ENCODE measurements at regions not wholly inside any gene's neighbourhood (a gene's known extent, or its start where the extent isn't known, plus 50 kb on each side); places are given as distances from the start of the nearest gene placed in this dataset.
A peak's percentile ranks its signal among the peaks of the same experiment; 100 is the strongest.
"Not testable (repeated sequence)": the region's sequence is repeated elsewhere in the genome, so short reads cannot be mapped to it uniquely, and the experiment has no call there.

DNA sequence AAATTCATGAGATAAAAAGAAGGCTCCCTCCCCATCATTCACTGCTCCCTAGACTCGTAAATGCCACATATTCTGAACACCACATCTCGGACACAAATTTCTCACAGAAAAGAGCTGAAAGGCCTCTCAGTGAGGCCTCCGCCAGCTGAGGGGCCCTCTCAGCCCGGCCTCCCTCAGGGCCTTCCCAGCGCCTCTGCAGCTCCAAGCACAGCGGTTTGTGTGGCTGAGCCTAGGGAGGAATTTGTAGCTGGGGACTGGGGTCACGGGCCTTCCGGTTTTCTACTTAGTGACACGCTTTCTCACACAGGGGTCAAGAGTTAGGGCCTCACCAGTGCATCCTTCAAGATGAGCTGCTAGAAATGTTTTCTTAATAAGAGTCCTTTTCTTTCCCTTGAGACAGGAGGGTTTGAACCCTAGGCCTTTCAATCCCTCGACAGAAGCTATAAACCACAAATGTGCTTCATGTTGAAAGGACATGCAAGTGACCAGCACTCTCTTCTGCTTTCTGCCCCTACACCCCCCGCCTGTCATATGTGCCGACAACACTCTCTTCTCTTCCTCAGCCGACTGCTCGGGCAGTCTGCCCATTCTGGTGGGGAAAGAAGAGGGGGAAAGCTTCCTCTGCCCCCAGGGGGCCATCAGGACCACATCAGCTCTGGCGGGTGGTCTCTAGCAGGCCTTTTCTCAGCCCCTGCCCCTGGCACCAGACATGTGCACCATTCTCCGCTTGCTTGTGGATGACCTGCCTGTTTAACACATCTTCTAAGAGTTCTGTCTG lies 104.9 kb downstream of the CHIC2 start:
- DNase-seq (ENCODE audit: low read depth) = no peak

DNA sequence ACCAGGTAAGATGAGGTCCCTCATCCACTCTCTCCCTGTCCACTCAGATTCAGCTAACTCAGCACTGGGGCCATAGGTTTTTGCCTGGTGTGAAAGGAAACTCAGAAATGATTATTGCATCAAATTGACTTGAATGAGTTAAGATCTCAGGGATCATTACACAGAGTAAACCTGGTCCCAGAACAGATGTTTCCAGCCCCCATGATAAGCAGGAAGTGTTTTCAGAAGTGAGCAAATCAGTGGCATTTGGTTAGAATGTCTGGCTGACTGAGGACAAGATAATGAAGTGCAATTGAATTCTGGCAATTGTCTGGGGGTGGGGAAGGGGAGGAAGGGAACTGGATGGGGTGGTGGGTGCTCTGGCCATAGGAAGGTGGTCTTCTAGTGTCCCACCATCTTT lies 108.0 kb downstream of the CHIC2 start:
- DNase-seq (ENCODE audit: low read depth) = no peak

DNA sequence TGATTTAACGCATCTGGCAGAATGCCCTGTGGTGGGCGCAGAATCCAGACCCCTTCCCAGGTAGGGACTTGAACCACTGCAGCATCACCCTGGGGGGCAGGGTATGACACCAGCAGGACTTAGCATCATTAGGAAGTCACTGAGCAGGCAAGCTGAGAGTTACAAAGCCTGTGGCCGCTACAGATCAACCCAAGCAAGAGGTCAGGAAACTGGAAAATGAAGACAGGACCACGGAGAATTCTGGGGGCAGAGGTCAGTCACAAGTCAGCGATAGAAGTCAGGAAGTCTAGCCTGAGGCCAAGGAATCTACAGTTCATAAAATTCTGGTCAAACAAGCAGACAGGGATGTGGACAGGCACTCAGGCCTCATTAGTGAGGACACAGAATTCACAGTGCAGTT lies 108.4 kb downstream of the CHIC2 start:
- no peak for DNase-seq (ENCODE audit: low read depth)

DNA sequence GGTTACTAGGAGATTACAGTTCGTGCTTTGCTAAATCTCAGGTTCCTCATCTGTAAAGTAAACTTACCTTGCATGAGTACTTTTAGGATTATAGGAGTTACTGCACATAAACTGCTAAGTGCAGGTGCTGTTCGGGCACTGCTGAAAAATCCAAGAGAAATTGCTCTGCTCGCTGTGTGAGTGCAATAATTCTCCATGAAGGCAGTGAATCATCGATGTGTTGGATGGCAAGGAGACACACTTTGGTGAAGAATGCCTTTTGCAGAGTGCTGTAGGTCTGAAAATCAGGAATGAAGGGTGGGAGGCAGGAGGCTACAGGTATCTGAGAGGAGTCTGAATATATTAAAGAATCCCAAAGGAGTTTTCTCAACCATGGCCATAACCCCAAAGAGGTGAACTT lies 113.0 kb downstream of the CHIC2 start:
- DNase-seq (ENCODE audit: low read depth) = no peak

DNA sequence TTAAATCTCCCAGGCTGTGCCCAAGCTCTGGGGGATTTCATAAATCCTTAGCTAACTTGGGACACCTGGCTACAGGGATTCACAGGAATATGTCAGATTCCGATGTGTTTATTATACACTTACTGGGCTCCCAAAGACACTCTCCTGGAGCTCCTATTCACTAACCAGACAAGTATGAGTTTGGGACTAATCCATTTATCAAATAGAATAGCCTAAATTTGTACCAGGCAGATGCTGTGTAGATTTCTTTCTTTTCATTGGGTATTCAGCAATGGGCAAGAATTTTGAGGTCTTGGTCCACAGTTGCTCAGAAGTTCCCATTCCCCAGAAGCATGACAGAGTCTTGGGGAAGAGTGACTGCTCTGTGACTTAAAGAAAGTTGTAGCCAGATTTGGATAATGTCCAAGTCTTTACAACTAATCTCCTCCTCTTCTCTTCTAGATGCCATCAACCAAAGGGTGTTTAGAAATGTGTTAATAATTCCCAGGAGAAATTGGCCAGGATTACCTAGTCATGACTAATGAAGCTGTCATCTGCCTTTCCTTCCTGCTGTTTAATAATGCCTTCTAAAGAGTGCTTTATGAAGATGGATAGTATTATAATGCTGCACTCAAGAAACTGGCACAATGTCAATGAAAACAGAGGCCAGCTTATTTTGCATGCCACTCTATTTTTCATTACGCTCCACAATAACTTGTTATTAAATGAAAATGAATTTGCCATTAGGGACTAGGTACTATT lies 120.9 kb downstream of the CHIC2 start:
- no peak for DNase-seq (ENCODE audit: low read depth)

DNA sequence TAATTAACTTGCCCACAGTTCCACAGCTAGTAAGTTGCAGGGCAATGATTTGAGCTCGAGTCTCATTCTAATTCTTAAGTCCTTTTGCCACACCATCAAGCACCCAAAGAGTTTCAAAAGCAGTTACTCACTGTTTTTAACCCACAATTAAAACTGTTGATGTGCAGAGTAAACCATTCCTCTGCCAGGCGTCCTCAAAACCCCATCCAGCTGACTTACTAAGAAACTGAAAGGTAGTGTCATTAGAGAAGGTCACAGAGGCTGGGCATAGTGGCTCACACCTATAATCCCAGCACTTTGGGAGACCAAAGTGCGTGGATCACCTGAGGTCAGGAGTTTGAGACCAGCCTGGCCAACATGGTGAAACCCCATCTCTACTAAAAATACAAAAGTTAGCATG lies 121.7 kb downstream of the CHIC2 start:
- DNase-seq (ENCODE audit: low read depth) = no peak

DNA sequence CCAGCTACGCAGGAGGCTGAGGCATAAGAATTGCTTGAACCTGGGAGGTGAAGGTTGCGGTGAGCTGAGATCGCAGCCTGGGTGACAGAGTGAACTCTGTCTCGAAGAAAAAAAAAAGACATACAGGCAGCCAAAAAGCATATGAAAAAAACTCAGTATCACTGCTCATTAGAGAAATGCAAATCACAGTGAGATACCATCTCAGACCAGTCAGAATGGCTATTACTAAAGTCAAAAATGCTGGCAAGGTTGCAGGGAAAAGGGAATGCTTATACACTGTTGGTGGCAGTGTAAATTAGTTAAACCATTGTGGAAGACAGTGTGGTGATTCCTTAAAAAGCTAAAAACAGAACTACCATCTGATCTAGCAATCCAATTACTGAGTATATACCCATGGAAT lies 123.1 kb downstream of the CHIC2 start:
- DNase-seq (ENCODE audit: low read depth) = no peak

DNA sequence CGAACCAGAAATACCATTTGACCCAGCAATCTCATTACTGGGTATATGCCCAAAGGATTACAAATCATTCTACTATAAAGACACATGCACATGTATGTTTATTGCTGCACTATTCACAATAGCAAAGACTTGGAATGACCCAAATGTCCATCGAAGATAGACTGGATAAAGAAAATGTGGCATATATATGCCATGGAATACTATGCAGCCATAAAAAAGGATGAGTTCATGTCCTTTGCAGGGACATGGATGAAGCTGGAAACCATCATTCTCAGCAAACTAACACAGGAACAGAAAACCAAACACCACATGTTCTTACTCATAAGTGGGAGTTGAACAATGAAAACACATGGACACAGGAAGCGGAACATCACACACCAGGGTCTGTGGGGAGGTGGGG lies 124.5 kb downstream of the CHIC2 start:
- DNase-seq (ENCODE audit: low read depth) = not testable (repeated sequence)

DNA sequence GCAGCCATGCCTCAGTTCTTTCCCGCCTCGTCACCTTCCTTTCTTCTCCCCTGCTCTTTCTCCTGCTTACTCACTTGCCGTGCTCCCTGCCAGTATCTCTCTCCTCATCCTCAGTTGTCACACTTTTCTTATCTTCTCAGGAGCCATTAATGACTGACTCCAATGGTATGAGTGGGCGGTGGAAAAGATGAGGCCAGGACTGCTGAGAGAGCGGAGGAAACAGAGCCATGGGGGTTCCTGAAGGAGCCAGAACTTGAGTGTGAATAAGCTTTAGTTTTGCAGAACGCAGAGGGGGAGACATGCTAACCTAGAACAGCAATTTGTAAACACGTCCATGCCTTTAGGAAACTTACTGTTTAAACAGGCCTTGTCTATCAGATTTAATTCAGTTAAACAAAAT lies 126.5 kb downstream of the CHIC2 start:
- DNase-seq (ENCODE audit: low read depth) = no peak

DNA sequence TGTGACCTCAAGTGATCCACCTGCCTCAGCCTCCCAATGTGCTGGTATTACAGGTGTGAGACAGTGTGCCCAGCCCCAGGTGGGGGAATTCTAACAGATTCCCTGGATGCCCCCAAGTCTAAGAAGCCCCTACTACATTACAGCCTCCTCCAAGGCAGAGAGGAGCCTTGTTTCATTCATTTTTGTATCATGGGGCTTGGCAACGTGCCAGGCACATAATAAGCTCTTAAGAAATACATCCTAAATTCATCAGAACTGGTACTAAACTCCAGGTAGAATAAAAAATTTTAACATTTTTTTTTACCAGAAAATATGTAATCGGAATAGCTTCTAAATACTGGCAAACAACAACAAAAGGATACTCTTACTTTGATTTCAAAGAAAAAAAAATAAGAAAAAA lies 127.1 kb downstream of the CHIC2 start:
- DNase-seq (ENCODE audit: low read depth) = no peak

DNA sequence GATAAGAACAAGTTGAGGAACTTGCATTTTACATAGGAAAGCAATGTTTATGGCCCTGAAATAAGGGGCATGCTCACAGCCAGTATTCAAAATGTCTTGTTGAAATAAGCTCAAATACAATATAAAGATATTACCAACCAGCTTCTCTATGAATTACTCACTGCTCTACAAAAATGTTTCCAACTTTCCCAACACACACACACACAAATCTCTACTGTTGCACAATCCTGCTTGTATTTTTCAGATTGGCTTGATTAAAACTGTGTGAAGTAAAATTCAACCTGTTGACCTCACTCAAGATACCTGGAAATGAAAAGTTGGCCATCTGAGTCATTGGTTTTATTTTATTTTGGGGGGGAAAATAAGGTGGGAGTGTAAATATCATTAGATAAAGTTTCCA lies 128.6 kb downstream of the CHIC2 start:
- no peak for DNase-seq (ENCODE audit: low read depth)

DNA sequence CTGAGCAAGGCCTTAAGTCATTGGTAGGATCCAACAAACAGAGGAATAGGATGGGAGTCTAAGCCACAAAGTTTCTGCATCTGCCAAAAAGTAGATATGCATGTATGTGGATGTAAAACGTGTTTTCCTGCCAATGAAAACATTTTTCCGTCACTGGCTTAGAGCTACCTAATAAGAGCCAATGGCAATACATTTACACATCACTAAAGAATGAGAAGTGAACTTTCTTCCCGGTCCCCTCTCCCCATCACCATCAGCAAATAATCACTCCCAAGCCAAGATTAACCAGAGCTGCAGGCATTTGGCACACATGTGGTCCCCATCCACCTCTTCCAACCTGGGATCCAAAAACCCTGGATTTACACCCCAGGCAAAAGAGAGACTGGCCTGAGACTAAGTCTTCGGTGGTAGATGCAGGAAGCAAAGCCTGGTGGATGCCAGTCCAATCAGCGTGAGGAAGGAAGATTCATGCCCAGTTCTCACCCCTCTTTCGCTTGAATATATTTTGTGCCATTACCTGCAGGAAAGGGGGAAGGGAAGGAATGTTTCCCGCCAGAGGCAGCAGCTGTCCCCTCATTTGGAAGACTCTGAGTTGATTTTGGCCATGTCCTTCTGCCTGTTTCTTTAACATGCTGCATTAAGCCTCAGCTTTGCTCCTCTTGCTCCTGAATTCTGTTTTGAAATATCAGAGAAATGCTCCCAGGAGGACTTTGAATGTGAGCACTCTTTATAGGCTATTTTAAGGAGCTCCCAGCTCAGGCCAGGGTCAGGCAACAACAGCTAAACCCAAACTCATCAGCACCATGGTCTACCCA lies 131.4 kb downstream of the CHIC2 start:
- DNase-seq (ENCODE audit: low read depth) = no peak

DNA sequence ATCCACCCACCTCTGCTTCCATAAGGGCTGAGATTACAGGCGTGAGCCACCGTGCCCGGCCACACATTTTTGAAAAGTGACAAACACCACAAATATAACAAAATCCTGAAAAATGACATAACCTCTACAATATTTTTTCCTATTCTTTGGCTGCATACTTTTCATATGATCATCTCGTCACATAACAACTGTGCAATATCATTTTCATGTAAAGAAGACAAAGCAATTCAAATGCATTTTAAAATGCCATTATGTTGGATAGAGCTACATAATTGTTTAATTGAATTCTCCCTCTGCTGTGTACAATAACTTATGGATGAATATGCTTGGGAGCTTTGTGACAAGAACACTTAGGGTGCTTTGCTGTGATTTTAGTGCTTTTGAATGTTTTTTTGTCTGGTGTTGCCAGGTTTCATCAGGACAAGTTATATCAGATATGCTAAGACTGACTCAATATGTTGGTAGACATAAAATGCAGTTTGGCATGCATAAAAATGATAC lies 132.9 kb downstream of the CHIC2 start:
- no peak for DNase-seq (ENCODE audit: low read depth)

DNA sequence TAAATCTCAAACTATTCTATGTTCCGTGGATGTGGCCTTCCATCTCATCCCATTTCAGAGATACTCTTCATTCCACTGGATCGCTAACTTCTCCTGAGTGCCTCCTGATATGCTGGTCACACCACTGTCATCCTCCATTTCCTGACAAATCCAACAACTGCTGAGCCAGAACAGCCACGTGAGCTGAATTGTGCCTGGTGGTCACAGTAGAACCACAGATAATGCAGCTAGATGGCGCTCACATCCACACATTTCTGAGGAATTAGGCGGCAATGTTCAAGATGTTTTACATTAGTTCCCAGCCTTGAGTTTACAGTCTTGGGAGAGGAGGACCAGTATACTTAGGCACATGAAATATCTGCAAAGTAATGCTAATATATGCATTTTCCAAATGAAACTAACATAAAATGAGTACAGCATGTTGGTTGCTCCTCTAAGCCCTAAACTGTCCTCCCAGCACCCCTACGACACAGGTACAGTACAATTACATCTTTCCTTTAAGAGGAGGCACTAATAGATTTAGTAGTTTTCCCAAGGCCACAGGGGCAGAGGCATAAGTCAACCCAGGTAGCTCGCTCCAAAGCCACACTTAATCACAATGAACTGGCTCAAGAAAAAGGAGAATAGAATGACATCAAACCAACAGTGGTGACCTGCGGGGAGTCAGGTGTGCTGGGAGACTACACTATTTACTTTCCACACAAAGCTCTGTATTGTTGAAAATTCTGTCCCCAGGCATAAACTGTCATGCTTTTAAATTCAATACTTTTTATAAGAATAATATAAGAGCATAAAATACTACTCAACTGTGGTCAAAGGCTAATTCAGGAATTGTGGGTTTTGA lies 134.2 kb downstream of the CHIC2 start:
- peak; percentile 33 for DNase-seq (ENCODE audit: low read depth)

DNA sequence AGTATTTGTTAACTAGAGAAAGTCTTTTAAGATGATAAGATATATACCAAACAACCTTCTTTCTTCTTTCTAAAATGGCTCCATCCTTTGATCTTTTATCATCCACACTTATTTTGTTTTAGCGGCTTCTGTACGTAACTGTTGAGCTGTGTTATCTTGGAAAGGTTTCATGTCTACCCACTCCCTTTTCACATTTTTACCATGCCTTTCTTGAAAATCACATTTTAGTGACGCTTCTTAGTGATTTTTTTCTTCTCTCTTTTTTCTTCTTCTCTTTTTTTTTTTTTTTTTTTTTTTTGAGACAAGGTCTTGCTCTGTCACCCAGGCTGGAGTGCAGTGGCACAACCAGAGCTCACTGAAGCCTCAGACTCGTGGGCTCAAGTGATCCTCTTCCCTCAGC lies 135.1 kb downstream of the CHIC2 start:
- no peak for DNase-seq (ENCODE audit: low read depth)

DNA sequence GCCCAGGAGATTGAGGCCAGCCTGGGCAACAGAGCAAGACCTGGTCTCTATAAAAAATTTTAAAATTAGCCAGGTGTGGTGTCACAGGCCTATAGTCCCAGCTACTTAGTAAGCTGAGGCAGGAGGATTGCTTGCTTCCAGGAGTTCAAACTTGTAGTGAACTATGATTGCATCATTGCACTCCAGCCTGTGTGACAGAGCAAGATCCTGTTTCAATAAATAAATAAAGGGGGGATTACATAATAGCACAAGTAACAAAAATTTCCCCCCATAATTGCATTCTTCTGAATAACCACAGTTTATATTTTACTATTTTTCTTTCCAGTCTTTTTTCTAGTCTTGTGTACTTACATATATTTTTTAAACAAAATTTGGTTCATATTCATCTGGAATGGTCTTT lies 135.6 kb downstream of the CHIC2 start:
- no peak for DNase-seq (ENCODE audit: low read depth)

DNA sequence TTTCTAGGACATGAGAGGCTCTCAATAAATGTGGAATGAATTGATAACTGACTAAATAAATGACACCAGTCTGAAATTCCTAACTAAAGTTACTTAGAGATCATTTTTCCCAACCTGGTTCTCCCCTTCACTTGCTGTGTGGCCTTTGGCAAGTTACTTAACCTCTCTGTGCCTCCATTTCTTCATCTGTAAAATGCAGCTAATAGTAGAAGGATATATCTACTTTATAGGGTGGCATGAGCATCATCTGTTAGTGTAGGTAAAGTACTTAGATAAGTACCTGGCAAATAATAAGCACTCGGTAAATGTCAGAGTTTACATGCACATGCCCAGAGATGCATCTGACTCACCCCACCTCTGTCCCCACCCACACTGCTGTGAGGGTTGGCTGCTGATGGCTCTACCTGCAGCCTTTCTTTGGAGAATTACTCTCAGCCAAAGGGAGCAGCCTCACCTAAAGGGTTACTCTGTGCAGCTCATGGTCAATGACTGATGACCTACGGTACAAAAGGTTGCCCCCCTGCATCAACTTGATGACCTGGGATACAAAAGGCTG lies 139.3 kb downstream of the CHIC2 start:
- DNase-seq (ENCODE audit: low read depth) = no peak

DNA sequence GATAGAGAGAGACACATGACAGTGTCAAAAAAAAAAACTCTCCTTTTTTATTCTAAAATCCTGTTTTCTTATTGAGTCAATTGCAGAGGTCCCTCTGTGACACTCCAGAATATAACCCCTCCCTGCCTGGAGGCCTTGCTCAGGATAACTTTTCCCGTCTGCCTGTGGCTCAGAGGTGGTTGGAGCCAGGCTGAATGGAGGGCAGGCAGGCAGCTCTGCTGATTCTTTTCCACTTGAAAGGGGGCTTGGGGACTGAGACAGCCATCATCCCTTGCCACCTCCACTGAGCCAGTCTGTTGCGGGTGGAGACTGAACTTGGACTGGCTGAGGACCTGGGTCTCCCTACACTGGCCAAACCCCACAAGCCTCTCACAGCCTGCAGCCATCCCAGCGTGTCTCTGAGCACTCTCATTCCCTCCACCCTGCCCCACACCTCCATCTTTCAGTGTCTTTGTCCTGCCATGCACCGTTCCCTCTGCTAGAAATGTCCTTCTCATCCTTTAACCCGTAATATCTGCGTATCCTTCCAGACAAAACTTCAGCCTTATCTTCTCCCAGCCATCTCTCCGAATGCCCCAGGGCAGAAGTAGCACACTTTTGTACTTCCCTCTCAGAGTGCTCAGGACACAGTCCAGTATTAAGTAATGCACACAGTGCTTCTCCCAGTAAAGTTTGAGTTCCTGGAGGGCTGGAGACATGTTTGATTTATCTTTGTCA lies 139.9 kb downstream of the CHIC2 start:
- DNase-seq (ENCODE audit: low read depth) = no peak

DNA sequence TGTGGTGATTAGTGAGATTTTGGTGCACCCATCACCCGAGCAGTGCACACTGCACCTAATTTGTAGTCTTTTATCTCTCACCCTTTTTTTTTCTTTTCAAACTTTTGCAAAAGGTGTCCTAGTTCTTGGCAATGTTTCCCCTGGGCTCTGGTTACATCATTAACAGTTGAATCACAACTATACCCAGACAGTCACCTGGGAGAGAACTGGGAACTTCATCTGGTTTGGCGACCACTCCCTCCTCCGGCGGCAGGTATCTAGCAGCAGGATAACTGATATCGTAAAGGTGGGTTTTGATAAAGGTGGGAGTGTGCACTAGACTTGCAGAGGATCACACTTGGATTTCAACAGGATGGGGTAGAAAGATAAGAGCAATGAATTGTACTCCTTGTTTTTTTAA lies 140.5 kb downstream of the CHIC2 start:
- no peak for DNase-seq (ENCODE audit: low read depth)

DNA sequence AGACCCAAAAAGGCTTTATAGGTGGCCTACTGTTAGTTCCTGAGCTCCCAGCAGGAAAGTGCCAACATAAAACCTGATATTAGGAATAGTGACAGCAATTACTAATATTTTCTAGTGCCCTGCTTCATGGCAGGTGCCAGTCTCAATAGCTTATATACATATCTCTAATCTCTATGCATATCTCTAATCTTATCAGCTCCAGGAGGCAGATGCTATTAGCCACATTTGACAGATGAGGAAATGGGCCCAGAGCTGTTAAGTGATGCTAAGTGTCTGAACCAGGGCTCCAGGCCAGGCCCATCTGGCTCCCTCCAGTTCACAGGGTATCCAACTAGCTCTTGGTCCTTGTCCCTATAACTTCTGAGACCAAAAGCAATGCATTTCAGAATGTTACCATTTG lies 142.5 kb downstream of the CHIC2 start:
- DNase-seq (ENCODE audit: low read depth) = no peak

DNA sequence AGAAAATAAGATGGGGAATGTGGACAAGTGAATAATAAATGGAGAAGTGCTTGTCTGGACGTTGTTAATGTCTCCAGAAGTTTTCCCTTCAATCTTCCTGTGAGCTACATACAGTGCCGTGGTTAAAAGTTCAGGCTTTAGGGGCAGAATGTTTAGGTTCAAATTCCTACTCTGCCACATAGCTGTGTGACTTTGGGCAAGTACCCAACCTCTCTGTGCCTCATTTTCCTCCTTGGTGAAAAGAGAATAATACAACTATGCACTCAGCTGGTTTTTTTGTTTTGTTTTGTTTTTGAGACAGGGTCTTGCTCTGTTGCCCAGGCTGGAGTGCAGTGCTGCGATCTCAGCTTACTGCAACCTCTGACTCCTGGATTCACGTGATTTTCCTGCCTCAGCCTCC lies 143.5 kb downstream of the CHIC2 start:
- DNase-seq (ENCODE audit: low read depth) = no peak

Data from stimulated activated CD8-positive, alpha-beta memory T cell treated with anti-CD3 and anti-CD28 coated beads, Interleukin-12 subunit alpha, Interleukin-12 subunit beta, amount 100 ng/mL, for 1 hour (primary cell).